ENCODE measurements at regions not wholly inside any gene's neighbourhood (a gene's known extent, or its start where the extent isn't known, plus 50 kb on each side); places are given as distances from the start of the nearest gene placed in this dataset.

DNA sequence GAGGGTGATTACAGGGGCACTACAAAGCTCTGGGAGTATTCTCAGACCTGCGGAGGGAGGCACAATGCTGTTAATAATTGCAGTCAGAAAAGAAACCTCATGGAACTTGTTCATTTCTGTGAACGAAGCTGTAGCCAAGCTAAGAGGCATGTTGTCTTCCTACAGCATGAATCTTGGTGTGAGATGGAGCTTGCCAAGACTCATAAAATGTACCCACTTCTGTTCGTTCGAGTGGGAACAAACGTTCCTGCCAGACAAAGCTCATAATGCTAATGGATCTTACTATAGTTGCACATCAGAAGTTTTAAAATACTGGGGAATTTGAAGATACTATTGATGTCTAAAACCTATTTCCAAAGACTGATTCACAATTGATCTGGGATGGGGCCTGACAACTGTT is 489.1 kb downstream of the ZEB2 start:
- no peaks in the 10 kb centered on the region for H3K36me3 ChIP-seq
- H3K27me3 ChIP-seq (ENCODE audit: insufficient read depth, low read depth, severe bottlenecking) = no peaks in the 10 kb centered on the region
- DNase-seq = no peak
- no peak overlapping the region for H3K4me3 ChIP-seq (ENCODE audit: low read depth, low read length)
- H3K27ac ChIP-seq = no peak overlapping the region
- TF ChIP-seq, protein P1, sequence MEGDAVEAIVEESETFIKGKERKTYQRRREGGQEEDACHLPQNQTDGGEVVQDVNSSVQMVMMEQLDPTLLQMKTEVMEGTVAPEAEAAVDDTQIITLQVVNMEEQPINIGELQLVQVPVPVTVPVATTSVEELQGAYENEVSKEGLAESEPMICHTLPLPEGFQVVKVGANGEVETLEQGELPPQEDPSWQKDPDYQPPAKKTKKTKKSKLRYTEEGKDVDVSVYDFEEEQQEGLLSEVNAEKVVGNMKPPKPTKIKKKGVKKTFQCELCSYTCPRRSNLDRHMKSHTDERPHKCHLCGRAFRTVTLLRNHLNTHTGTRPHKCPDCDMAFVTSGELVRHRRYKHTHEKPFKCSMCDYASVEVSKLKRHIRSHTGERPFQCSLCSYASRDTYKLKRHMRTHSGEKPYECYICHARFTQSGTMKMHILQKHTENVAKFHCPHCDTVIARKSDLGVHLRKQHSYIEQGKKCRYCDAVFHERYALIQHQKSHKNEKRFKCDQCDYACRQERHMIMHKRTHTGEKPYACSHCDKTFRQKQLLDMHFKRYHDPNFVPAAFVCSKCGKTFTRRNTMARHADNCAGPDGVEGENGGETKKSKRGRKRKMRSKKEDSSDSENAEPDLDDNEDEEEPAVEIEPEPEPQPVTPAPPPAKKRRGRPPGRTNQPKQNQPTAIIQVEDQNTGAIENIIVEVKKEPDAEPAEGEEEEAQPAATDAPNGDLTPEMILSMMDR (IDR thresholded peaks at IDR 0.05; ENCODE audit: low read depth, low read length) = no peak
- no peaks in the 10 kb centered on the region for H3K9me3 ChIP-seq (ENCODE audit: severe bottlenecking)

DNA sequence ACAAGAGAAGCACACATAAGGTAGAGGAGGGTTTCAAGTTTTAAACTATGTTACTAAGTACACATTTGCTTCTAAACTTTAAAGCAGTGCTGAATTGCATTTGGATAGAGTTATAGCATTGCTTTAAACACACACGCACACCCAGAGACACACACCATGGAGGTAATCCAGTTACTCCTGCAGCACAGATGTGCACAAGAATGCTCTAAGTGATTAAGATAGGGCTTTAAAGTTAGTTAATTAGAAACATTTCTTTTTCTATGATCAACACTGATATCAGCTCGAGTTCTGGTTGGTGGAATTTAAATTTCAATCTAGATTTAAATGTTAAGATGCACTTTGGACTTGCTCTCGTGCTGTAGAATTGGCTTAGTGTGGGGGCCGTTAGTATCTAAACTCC is 492.3 kb downstream of the ZEB2 start:
- Histone ChIP-seq H3K27me3 (ENCODE audit: insufficient read depth, low read depth, severe bottlenecking) (no peaks in the 10 kb centered on the region), H3K27ac (no peak overlapping the region), H3K9me3 (ENCODE audit: severe bottlenecking) (no peaks in the 10 kb centered on the region), H3K4me3 (ENCODE audit: low read depth, low read length) (no peak overlapping the region), H3K36me3 (no peaks in the 10 kb centered on the region)
- no peak for DNase-seq
- TF ChIP-seq, protein P1 (IDR thresholded peaks at IDR 0.05; ENCODE audit: low read depth, low read length) = no peak

DNA sequence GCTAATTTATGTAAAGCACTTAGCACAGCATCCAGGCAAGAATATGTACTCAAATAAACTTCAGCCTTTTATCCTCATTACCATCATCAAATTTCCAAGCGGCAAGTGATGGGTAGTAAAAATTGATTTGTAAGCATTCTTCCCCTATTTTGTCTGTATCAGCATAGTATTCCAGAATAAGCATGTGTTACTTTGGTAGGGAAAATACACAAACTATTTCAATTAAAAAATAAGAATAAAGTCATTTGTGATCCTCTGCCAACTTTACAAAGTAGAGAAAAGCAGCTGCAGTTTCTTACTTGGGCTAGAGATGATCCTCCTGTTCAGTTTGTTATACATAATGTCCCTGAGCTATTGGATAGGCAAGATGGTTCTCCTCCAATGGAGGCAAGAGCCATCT is 493.2 kb downstream of the ZEB2 start:
- Histone ChIP-seq H3K36me3 (no peaks in the 10 kb centered on the region), H3K27me3 (ENCODE audit: insufficient read depth, low read depth, severe bottlenecking) (no peaks in the 10 kb centered on the region), H3K4me3 (ENCODE audit: low read depth, low read length) (no peak overlapping the region), H3K27ac (no peak overlapping the region), H3K9me3 (ENCODE audit: severe bottlenecking) (no peaks in the 10 kb centered on the region)
- TF ChIP-seq, protein P1 (IDR thresholded peaks at IDR 0.05; ENCODE audit: low read depth, low read length) = no peak
- no peak for DNase-seq

DNA sequence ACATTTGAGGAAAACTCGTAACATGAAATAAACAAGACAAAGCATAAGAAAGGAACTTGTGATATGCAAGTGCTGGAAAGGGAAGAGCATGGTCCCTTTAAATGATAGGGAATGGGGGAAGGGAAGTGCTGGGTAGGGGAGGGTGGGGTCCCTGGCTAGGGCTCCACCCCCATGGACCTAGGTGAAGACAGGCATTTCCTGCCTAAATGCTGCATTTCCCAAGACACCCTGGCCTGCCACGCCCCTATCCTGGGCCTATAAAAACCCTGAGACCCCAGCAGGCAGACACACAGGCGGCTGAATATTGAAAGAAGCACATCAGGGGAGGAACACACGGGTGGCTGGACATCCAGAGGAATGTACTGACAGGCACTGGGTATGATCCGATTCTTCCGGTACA is 499.9 kb downstream of the ZEB2 start:
- TF ChIP-seq, protein P1 (IDR thresholded peaks at IDR 0.05; ENCODE audit: low read depth, low read length) = no peak
- Histone ChIP-seq H3K9me3 (ENCODE audit: severe bottlenecking) (no peaks in the 10 kb centered on the region), H3K4me3 (ENCODE audit: low read depth, low read length) (no peak overlapping the region), H3K36me3 (no peaks in the 10 kb centered on the region), H3K27ac (no peak overlapping the region), H3K27me3 (ENCODE audit: insufficient read depth, low read depth, severe bottlenecking) (no peaks in the 10 kb centered on the region)
- no peak for DNase-seq

DNA sequence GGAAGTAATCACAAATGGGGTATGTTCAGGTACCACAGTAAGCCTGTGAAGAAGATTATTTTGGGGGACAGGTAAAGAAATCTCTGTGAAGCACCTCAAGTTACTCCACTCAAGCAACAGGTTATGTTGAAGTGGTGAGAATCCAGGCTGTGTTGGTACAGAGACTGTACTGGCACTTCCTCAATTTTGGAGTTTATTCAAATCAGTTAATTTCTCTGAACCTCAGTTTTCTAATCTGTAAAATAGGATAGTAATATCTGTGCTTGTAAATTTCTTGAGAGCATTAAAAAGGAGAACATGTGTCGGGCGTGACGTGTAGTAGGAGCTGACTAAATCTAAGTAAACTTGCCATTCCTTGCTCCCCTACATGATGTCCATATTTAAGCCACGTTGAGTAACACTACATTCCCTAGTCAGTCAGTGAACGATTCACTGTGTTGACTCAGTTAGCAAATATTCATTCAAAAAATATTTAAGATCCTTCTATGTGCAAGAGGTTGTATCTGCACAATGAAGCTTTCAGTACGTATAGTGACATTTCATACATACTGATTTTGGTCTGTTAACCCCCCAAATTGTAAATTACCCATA is 504.2 kb downstream of the ZEB2 start:
- TF ChIP-seq, protein P1 (IDR thresholded peaks at IDR 0.05; ENCODE audit: low read depth, low read length) = no peak
- no peaks in the 10 kb centered on the region for H3K36me3 ChIP-seq
- no peak for DNase-seq
- H3K27me3 ChIP-seq (ENCODE audit: insufficient read depth, low read depth, severe bottlenecking) = no peaks in the 10 kb centered on the region
- no peak overlapping the region for H3K27ac ChIP-seq
- no peak overlapping the region for H3K4me3 ChIP-seq (ENCODE audit: low read depth, low read length)
- H3K9me3 ChIP-seq (ENCODE audit: severe bottlenecking) = no peaks in the 10 kb centered on the region

DNA sequence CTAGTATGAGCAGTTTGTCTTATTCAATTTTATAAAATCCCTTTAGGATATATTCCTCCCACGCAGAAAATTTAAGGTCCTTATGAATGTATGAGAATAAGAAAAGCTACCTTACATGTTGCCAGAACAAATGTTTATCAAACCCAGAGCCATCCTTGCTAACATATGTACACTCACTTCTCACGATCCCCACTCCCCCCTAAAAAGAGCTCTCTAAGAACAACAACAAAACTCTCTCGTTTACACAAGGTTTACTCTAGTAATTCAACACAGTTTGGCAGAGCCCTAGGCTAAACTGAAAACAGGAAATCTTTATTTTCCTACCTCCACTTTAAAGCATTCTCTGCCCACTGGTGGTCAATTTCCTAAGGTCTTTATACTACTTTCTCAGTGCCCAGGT is 504.9 kb downstream of the ZEB2 start:
- Histone ChIP-seq H3K9me3 (ENCODE audit: severe bottlenecking) (no peaks in the 10 kb centered on the region), H3K4me3 (ENCODE audit: low read depth, low read length) (no peak overlapping the region), H3K27ac (no peak overlapping the region), H3K27me3 (ENCODE audit: insufficient read depth, low read depth, severe bottlenecking) (no peaks in the 10 kb centered on the region), H3K36me3 (no peaks in the 10 kb centered on the region)
- TF ChIP-seq, protein P1 (IDR thresholded peaks at IDR 0.05; ENCODE audit: low read depth, low read length) = no peak
- no peak for DNase-seq

Measured in WERI-Rb-1 (cell line).